GM19452 (cell line): ENCODE measurements at regions not wholly inside any gene's neighbourhood (a gene's known extent, or its start where the extent isn't known, plus 50 kb on each side); places are given as distances from the start of the nearest gene placed in this dataset.

ENCODE experiments used
- ATAC-seq: cut with Tn5 transposase; IDR thresholded peaks from one replicate; pipeline ENCODE4 v1.9.1; 2021; ENCODE audit not compliant: unreplicated experiment

DNA sequence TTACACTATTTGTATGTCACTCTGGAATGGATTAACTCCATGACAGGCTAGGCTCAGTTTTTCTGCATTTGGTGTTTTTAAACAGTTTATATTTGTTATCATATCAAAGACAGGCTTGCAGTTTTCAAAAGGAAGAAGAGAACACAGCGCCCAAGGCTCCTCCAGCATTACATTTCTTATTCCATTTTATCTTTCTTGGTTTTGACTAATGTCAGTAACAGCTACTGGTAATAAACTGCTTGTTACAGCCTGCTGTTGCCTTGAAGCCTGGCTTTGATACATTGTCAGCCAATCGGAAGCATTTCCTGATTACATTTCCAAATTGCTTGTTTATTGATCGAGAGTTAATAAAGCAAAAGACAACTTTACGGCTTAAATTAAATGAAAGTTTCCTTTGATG, 166.0 kb upstream of the MDFIC start:
- ATAC-seq = no peak

DNA sequence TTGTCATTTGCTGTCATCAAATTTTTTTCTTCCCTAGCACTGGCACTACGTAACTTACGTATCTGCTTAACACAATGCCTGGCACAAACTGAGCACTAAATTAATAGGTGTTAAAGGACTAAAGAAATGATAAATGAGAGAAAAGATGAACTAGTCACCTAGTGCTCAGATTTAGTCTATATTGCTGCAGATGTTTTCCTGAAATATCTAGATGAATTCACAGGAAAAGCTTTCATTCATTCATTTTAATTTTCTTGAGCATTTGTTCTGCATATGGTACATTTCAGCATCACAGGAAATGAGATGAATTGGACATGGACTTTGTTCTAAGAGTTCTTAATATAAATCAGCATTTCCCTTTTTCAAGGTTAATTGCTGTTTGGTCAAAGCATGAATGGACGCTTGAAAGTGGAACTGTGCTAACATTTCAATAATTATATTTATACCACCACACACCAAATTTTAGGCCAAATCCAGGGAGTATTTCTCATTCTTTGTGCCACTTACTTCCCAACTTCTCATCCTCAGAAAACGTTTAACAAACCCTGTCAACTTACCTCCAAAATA, 163.2 kb upstream of the MDFIC start:
- ATAC-seq = no peak

DNA sequence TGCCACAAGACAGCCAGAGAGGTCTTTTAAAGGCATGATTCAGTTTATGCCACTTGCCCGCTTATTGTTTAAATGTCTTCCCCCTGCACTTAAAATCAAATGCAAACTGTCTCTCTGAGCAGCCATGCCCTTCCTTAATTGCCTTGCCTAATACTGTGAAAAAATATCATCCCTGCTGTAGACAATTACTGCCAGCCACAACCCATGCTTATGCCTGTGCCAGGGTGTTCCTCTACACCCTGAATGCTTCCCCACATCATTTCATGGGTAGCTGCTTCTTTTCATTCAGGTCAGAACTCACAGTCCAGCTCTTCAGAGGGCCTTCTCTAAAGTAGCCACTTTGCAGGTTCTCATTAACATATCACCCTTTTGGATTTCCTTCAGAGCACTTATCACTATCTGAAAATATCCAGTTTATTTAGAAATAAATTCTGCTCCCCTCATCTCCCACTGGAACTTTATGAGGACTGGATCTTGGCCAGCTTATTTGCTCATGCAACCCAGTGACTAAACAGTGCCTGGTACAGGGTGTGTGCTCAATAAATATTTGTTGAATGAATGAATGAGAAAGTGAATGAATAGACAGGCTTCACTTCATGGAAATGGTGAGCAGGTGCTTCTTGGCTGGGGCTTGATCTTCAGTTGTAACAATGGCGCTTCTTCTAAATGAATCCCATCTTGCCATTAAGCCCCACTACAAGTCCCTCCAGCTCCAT, 162.4 kb upstream of the MDFIC start:
- ATAC-seq = no peak

DNA sequence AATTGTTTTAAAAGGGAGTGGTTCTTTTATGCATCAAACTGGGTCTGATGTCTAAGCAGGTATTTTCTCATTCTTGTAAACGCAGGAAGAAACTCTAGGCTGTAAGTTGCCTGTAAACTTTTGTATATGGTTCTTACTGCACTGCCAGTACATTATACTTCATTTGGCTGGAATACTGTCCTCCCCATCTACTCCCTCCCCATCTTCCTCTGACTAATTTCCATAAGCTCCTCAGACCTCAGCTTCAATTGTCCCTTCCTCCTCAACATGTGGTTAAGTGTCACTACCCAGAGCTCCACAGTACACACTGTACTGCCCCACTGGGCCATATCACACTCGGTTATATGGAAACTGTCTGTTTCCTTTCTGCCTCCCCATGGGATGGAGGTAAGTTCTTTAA, 161.4 kb upstream of the MDFIC start:
- ATAC-seq = no peak

DNA sequence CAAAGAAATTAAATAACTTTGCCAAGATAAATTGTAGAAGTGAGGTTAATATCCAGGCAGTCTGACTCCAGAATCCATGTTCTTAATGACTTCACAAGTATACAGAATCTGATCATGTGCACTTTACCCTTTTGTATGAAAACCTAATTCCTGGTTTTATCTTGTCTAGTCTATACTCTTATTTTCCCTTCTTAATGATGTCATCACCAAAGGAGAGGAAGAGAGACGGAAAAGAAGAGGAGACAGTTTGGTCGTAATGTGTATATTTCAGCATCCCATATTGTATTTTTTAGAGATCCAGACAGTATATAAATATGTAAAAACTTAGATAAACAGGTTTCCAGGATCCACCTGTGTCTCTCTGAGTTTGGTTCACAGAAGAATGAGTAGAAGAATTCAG, 159.9 kb upstream of the MDFIC start:
- ATAC-seq = no peak

DNA sequence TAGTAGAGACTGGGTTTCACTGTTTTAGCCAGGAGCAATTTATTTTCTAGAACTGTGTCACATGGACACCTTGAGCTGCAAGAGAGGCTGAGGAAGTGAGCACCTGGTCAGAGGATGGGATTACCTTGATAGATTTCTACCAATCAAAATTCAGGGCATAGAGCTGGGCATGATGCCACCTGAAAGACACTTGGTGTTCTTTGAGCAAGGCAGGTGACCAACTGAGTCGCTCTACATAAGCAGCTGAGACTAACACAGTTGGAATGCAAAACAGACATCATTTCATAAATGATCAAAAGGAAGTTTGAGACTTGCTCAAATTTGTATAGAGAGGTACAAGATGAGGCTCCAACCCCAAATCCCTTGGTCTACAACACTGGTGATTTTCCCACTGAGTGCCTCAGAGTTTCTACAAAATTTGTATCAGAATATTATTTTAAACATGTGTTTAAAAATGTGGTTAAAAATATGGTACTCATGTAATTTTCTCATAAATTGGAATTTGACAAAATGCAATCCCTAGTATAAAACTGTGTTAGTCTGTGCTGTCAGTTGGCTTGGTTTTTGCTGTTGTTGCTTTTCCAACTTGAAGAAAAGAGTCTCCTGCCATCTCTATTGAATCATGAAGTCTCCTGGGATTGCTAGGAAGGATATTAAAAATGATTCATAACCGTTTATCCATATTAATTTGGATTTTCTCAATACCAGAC, 156.4 kb upstream of the MDFIC start:
- ATAC-seq = no peak

DNA sequence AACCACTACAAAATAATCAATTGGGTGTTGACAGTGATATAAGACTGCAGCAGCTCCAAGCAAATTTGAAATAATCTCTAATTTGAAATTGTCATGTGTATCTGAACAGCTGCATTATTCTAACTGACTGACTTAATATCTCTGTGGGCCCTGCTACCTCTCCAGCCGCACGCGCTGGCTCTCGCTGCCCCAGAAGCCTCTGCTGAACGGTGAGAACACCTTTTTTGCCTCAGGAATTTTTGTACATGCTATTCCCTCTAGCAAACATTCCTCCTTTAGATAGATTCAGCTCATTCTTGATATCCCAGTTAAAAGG, 155.9 kb upstream of the MDFIC start:
- no peak for ATAC-seq

DNA sequence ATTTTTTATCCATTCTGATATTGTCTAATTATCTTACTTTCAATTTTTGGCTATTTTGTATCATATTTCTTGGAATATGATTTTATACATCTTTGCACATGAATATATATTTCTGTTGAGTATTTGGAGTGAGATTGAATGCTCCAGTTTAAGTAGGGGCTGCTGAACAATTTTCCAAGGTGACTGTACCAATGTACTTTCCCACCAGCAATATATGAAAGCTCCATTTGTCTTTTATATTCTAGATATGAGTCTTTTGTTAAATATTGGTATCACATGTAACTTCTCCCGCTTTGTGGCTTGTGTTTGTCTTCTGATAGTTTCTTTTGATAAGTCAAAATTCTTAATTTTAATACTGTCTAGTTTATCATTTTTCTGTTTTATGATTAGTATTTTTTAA, 144.6 kb upstream of the MDFIC start:
- no peak for ATAC-seq

DNA sequence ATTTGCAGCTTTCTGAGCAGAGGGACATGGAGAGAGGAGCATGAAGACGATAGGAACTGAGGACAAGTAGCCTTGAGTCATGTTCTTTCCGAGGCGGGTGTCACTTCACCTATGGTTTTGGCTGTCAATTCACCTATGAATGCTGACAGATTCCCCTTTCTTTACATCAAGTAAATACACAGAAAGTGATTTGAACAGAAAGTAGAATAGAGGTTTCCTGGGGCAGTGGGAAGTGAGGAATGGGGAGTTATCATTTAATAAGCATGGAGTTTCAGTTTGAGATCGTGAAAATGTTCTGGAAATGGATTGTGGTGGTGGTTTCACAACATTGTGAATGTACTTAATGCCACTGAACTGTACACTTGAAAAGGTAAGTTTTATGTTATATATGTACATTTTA, 138.4 kb upstream of the MDFIC start:
- ATAC-seq = no peak

DNA sequence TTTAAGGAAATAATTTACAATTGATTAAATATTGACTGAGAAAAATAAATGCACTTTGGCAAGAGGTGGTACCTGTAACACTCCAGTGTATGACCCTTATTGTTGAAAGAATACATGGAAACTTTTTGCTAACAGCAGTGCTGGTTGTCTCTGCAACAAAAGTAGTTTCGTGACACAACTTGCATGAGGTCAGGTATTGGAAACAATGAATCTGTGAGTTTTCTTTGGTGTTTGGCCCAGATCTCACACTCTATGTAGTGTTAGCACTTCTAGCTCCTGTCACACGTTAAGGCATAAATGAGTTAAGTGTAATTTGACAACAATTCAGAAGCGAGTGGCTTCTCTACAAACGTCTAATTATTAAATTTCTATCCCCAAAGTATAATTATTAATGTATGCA, 137.7 kb upstream of the MDFIC start:
- ATAC-seq = no peak

DNA sequence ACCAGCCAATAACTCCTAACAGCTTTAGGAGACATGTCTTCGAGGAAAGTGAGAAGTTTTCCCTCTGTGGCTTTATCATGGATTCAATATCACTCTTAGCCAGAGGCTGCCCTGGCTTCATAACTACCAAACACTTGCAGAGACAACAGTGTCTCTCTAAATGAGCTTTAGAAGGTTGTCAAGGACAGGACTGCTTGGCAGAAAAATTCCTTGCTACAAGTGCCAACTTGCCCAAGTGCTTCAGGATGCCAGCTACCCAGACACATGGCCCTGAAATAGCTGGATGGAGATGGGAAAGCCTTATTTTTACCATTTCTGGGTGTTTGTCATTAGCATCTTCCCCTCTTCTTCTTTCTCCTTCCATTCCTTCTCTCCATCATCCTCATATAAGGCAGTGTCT, 137.1 kb upstream of the MDFIC start:
- no peak for ATAC-seq

DNA sequence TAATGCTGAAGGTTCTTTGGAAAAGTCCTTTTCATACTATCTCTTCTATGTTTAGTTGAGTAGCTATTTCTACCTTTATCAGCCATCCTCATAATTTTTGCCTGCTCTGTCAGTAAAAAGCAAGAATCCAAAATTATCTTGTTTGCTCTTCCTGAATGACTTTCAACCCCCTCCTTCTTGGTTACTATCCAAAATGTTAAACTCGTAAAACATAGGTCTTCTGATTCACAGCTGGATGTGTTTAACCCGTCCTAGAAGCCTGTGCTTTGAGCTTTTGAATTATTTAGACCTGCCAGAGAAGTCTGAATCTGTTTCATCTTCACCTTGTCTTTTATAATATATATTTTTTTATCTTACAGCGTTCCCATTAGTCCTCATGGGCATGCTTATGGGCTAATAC, 136.4 kb upstream of the MDFIC start:
- no peak for ATAC-seq

DNA sequence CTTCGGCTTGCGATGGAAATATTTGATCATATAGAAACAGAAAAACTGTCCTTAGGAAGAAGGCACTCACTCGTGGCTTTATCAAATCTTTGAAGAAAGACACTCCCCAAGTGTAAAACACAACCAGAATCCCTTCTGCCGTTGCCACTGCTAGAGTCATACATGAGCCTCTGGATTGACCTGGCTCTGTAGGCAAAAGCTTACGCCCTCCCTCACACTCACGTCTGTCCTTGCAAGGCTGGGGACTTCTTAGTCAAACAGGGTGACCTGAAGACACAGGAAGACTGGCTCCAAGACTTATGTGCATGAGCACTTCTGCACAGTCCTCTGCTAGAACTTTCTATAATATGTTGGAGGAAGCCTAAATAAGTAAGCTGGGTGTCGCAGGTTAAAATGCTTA, 135.4 kb upstream of the MDFIC start:
- ATAC-seq = no peak

DNA sequence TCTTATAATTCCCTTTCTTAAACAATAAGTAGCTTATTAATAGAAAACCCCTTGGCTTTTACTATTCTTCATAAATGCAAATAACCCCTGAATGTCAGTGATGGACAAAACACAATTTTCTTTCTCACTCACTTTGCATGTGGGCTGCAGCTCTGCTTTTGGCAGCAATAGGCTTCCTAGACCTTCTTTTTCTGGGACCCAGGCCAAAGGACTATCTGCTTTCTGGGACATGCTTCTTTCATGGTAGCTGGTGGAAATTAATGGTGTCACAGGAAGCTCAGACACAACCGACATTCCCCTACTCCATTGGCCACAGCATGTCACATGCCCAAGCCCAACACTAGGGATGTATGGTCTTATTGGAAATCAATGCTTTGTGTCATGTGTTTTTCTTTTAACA, 134.3 kb upstream of the MDFIC start:
- ATAC-seq = no peak

DNA sequence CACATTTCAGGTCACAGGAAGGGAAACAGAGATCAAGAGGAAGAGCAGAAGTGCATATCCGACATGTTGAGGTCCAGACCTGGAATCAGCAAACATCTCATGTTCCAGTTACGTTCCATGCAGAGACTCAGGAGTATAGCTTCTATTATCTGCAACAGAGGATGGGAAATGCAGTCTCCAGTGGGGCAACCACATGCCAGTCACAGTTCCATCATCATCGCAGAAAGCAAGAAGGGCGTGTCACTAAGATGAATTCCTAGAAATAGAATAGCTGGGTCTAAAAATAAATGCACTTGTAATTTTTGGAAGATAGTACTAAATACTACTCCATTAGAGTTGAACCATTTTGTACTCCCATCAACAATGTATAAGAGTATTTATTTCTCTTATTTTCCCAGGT, 133.2 kb upstream of the MDFIC start:
- ATAC-seq = no peak

DNA sequence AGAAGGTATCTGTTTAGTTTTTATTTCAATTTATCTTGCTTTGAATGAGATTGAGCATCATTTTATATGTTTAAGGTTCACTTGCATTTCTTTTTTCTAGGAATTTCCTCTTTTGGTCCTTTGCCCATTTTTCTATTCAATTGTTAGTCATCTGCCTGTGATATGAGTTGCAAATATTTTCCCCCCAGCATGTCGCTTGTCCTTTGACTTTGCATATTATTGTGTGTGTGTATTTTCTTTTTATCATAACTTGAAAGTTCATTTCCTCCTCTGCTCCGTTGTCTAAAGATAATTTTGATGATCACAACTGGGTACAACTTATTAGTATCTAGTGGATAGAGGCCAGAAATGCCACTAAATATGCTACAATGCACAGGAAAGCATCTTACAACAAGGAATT, 132.7 kb upstream of the MDFIC start:
- no peak for ATAC-seq

DNA sequence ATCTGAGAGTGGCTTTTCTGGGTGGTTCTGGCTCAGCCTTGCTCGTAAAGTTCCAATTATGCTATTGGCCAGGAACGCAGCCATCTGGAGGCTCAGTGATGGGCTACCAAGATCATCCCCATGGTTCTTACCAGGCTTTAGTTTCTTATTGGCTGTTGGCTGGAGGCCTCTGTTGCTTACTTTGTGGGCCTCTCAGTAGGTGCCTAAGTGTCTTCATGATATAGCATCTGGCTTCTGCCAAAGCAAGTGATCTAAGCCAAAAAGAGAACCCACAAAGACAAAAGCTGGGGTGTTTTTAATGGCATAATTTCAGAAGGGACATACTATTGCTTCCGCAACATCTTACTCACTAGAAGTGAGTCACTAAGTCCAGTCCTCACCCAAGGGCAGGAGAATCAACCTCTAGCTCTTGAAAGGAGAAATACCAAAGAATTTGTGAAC, 132.0 kb upstream of the MDFIC start:
- ATAC-seq = no peak

DNA sequence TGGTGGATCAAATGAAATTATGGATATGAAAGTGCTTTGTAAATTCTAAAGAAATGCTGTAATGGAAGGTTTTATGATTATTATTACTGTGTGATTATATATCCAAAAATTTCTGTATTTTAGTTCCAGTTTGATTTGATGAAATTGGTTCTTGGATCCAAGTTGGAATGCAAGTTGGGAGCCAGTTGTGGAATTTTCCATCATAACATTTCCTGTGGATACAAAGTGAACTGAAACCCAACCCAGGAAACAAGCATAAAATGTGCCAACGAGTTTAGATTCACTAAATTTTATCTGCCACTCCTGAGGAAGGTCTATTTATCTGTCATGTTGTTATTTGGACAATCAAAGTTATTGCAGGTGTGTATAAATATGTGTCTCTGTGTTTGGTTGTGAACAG, 131.4 kb upstream of the MDFIC start:
- no peak for ATAC-seq

DNA sequence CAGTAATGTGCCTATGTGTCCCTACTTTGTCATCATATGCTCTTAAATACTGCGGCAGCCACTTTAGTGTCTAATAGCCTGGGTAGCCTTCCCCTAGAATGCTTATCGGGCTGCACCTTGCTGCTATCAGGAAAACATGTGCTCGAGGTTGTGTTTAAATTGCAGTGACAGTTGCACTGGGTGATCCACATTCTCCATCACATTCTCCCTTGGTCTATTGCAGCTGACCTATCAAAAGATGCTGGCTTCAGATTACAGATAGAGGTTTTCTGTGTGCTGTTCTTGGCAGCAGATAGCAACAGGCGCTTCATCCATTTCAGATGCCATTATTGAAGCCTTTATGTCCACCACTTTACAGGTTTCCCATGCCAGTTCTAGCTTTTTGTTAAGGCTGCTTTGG, 130.1 kb upstream of the MDFIC start:
- no peak for ATAC-seq

DNA sequence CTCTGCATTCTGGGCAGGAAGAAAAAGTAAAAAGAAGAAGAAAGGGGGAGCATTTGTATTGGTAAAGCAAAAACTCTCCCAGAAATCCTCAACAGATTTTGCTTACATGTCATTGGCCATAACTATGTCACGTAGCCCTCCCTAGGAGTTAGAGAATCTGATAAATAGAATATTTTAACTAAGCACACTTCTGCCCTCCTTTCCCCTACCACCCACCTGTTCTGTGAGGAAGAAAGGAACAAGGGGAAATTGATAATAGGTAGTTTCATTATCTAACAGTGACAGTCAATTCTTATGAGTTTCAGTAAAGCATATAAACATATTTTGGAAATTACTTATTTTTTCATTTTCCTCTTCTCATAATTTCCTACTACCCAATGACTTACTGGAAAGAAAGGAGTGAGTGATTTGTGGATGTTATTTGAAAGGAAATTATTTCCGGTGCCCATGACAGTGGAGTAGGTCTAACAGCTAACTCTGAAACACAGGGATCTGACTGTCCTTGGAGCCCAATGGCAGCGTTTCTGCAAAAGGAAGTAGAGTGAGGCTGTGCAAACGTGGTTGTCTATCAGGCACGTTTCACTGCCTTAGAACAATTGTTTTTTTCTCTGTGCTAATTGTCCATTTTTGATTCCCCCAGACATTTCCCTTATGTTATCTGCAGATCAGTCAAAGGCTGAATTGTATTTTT, 128.6 kb upstream of the MDFIC start:
- no peak for ATAC-seq

DNA sequence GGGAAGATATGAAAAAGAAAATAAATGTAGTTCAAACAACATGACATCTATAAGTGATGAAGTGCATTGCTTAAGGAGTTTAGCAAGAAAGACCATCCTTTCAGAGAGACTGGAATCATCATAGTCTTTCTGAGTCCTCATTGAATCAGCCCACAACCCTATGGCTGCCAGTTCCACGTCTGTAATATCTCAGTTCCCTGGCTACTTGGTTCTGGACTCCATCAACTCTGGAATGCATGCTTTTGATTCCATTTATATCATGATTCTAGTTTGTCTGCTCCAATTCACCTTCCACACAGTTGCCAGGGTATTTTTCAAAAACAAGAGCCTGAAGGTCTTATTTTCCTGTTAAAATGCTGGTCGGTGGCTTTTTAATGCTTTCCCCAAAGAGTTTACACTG, 126.4 kb upstream of the MDFIC start:
- ATAC-seq = no peak

DNA sequence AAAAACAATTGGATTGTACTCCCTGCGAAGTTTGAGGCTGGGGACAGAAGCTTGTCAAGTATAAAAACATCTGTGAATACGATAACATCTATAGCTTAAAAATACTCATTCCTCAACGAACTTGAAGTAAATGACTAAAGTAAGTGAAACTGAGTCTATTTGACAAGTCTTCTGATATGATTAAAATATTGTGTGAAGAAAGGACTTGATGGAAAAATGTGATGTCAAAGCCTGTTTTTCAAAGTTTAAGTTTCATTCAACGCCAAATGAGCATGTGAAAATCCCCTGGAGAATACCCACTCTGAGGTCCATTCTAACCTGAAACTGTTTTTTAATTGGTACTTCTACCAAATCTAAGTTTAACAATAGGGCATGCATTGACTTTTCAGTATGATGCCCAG, 122.3 kb upstream of the MDFIC start:
- ATAC-seq = no peak
